Activated T-helper 2 cell treated with anti-CD3 and anti-CD28 coated beads, Interferon-gamma antibody, Interleukin-2, Interleukin-4, amounts not matched to agents 10 μg/mL and 5 μg/mL and 100 μg/mL, durations not matched to agents 14 hours and 24 hours and 36 hours (primary cell): ENCODE measurements at regions not wholly inside any gene's neighbourhood (a gene's known extent, or its start where the extent isn't known, plus 50 kb on each side); places are given as distances from the start of the nearest gene placed in this dataset.

Experiments
- DNase-seq: peaks from one replicate; pipeline ENCODE4 v3.0.0; 2021; ENCODE audit warnings: low spot score
- H3K27ac Mint-ChIP-seq: one replicate; pipeline ENCODE4 v1.8.0; 2021; ENCODE audit warnings: mixed read lengths
- H3K27me3 Mint-ChIP-seq: one replicate; pipeline ENCODE4 v1.8.0; 2021; ENCODE audit warnings: low read depth, mixed read lengths
- H3K36me3 Mint-ChIP-seq: one replicate; pipeline ENCODE4 v1.8.0; 2021; ENCODE audit warnings: low read depth, mixed read lengths
- H3K4me1 Mint-ChIP-seq: one replicate; pipeline ENCODE4 v1.8.0; 2021; ENCODE audit warnings: low read depth, mixed read lengths
- H3K4me3 Mint-ChIP-seq: one replicate; pipeline ENCODE4 v1.8.0; 2021; ENCODE audit warnings: low read depth, mild to moderate bottlenecking, moderate library complexity, mixed read lengths
- H3K9me3 Mint-ChIP-seq: one replicate; pipeline ENCODE4 v1.8.0; 2021; ENCODE audit warnings: mixed read lengths
- intact Hi-C: fragments of 100-400 bp; cut with micrococcal nuclease; formaldehyde crosslinking; loops from one replicate; pipeline ENCODE4 v1.15.1; 2023

DNA sequence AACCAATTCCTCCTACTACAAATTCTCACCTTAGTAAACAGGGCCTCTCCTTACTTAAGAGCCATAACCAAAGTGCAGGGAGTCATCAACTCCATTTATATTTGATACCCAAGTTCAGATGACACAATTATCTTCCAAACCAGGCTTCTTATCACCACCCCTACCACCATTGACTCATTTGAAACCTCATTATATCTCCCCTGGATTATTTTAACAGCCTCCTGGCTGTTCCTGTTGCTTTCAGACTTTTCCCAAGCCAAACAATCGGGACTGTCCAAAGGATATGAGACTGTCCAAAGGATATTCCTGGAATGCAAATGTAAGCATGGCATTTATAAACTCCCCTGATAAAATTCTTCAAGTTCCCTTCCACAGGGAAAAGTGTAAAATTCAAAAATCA is 394.3 kb downstream of the MAFB start:
- Mint-ChIP-seq H3K9me3 (no peaks in the 10 kb centered on the region), H3K36me3 (no peaks in the 10 kb centered on the region), H3K27ac (no peak overlapping the region), H3K27me3 (no peaks in the 10 kb centered on the region), H3K4me1 (no peaks in the 10 kb centered on the region), H3K4me3 (no peak overlapping the region)
- intact Hi-C loops, result no loop called here
- DNase-seq, result no peak

- no peaks in the 10 kb centered on the region for H3K4me1 Mint-ChIP-seq
- H3K27ac Mint-ChIP-seq, result no peak overlapping the region
- H3K4me3 Mint-ChIP-seq, result no peak overlapping the region
- intact Hi-C loops, result no loop called here
- no peaks in the 10 kb centered on the region for H3K9me3 Mint-ChIP-seq
- H3K27me3 Mint-ChIP-seq, result no peaks in the 10 kb centered on the region
- no peaks in the 10 kb centered on the region for H3K36me3 Mint-ChIP-seq
- no peak for DNase-seq
These were observed 394.9 kb downstream of the MAFB start for GRCh38 chr20:40294175-40294574.

- Mint-ChIP-seq H3K27me3 (no peaks in the 10 kb centered on the region), H3K4me1 (no peaks in the 10 kb centered on the region)
- intact Hi-C loops, result no loop called here
These were observed 395.3 kb downstream of the MAFB start for GRCh38 chr20:40293740-40294139.

GRCh38 chr20:40291493-40292135 is 397.4 kb downstream of the MAFB start:
- Mint-ChIP-seq H3K27me3 (no peaks in the 10 kb centered on the region), H3K4me3 (no peak overlapping the region), H3K36me3 (no peaks in the 10 kb centered on the region), H3K9me3 (no peaks in the 10 kb centered on the region), H3K27ac (no peak overlapping the region), H3K4me1 (no peaks in the 10 kb centered on the region)
- no peak for DNase-seq
- intact Hi-C loops, result no loop called here

More at GRCh38 chr20:40293740-40294139, 395.3 kb downstream of the MAFB start:
- DNase-seq, result no peak
- Mint-ChIP-seq H3K27ac (no peak overlapping the region), H3K4me3 (no peak overlapping the region), H3K36me3 (no peaks in the 10 kb centered on the region), H3K9me3 (no peaks in the 10 kb centered on the region)

GRCh38 chr20:40287683-40288082 is 401.4 kb downstream of the MAFB start:
- Mint-ChIP-seq H3K27me3 (no peaks in the 10 kb centered on the region), H3K27ac (no peak overlapping the region), H3K4me1 (no peaks in the 10 kb centered on the region), H3K4me3 (no peak overlapping the region), H3K36me3 (no peaks in the 10 kb centered on the region), H3K9me3 (no peaks in the 10 kb centered on the region)
- intact Hi-C loops, result no loop called here
- DNase-seq, result no peak

DNA sequence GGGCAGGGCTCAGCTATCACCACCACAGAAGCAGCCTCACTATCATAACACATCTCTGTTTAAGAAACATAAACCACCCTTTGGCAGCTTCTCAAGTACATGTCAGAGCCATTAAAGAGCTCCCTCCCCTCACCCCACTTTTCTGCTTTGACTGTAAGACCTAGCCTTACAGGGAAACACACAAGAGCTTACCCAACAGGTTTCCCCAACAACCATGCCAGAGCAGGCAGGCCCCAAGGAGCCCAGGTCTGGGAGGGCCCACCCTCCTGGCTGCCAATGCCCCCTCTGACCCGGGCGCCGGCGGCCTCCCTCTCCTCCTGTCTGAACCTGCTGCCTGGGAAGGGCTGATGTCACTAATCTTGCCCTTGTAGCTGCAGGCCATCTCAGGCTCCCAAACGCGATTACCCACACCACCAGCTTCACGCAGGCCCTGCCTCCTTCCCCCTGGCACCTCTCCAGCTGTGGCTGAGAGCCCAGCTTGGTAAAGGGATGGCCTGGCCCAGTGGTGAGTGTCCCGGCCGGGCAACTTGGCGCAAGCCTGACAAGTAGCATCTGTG is 402.0 kb downstream of the MAFB start:
- no peaks in the 10 kb centered on the region for H3K36me3 Mint-ChIP-seq
- intact Hi-C loops, result no loop called here
- H3K4me3 Mint-ChIP-seq, result no peak overlapping the region

DNA sequence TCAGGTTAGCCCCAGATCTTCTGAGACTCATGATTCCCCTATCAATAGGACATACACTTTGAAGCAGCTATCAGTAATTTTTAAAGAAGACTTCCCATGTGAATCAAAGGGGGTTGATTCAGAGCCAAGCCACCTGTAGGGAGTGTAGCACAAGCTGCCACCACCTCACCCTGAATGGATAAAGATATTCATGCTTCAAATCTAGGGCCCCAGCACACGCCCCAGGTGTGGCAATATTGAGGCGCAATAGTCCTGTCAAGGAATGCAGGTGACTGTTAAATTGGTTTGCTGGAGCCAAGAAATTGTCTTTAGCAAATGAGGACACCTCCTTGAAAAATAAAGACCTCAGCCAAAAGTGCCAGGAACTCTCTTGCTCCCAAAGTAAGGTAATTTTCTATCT is 404.4 kb downstream of the MAFB start:
- no peaks in the 10 kb centered on the region for H3K4me1 Mint-ChIP-seq
- H3K27ac Mint-ChIP-seq, result no peak overlapping the region
- no peaks in the 10 kb centered on the region for H3K36me3 Mint-ChIP-seq
- no peak overlapping the region for H3K4me3 Mint-ChIP-seq
- H3K9me3 Mint-ChIP-seq, result no peaks in the 10 kb centered on the region
- no peak for DNase-seq
- intact Hi-C loops, result no loop called here
- no peaks in the 10 kb centered on the region for H3K27me3 Mint-ChIP-seq

More for the DNA sequence above, 402.0 kb downstream of the MAFB start:
- Mint-ChIP-seq H3K4me1 (no peaks in the 10 kb centered on the region), H3K27me3 (no peaks in the 10 kb centered on the region), H3K27ac (no peak overlapping the region), H3K9me3 (no peaks in the 10 kb centered on the region)
- DNase-seq, result no peak

- Mint-ChIP-seq H3K4me1 (no peaks in the 10 kb centered on the region), H3K9me3 (no peaks in the 10 kb centered on the region), H3K36me3 (no peaks in the 10 kb centered on the region), H3K27ac (no peak overlapping the region), H3K27me3 (no peaks in the 10 kb centered on the region), H3K4me3 (no peak overlapping the region)
- no peak for DNase-seq
- intact Hi-C loops, result no loop called here
These were observed 405.3 kb downstream of the MAFB start for GRCh38 chr20:40283689-40284088.

- Mint-ChIP-seq H3K4me3 (no peak overlapping the region), H3K4me1 (no peaks in the 10 kb centered on the region), H3K36me3 (no peaks in the 10 kb centered on the region), H3K27ac (no peak overlapping the region), H3K9me3 (no peaks in the 10 kb centered on the region), H3K27me3 (no peaks in the 10 kb centered on the region)
- no peak for DNase-seq
- intact Hi-C loops, result no loop called here
These were observed 406.1 kb downstream of the MAFB start for GRCh38 chr20:40282941-40283340.

- Mint-ChIP-seq H3K4me3 (no peak overlapping the region), H3K36me3 (no peaks in the 10 kb centered on the region), H3K27ac (no peak overlapping the region), H3K4me1 (no peaks in the 10 kb centered on the region), H3K27me3 (no peaks in the 10 kb centered on the region), H3K9me3 (no peaks in the 10 kb centered on the region)
- no peak for DNase-seq
- intact Hi-C loops, result no loop called here
These were observed 406.5 kb downstream of the MAFB start for GRCh38 chr20:40282541-40282940.

DNA sequence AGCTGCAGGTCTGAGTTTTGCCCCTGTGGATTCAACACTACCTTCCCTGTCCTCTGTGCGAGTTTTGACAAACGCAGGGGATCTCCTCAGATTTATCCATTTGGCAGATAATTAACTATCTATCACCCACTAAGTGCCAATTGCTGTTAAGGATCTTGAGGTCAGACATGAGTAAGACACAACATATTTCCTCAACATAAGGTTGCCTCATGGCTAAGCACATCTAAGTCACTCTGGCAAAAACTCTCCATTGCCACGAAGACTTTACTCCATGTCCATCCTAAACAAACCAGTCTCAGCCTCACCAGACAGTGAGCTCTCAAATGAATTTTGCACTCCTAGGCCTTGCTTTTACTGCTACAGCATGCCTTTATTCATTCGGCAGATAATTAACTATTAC is 408.4 kb downstream of the MAFB start:
- intact Hi-C loops, result no loop called here
- no peaks in the 10 kb centered on the region for H3K9me3 Mint-ChIP-seq
- H3K36me3 Mint-ChIP-seq, result no peaks in the 10 kb centered on the region

DNA sequence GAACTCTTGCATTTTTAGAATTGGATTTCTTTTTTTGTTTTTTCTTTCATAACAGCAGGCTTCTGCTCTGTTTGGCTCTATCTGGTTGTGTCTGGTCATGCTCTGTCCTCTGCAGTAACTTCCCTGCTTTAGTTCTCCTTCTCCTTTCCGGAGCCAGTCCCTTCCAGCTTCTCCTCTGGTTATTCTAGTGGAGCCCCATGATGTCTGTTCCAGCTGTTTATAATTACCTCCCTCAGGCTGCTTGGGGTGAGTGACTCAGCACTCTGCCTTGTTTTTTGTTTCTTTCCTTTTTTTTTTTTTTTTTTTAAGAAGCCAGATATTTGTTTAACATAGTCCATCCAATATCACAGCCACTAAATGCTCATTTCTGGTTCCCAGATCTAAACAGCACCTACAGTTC is 409.6 kb downstream of the MAFB start:
- Mint-ChIP-seq H3K4me1 (no peaks in the 10 kb centered on the region), H3K4me3 (no peak overlapping the region), H3K27ac (no peak overlapping the region), H3K27me3 (no peaks in the 10 kb centered on the region), H3K9me3 (no peaks in the 10 kb centered on the region), H3K36me3 (no peaks in the 10 kb centered on the region)
- intact Hi-C loops, result no loop called here
- no peak for DNase-seq

More for the DNA sequence above, 408.4 kb downstream of the MAFB start:
- Mint-ChIP-seq H3K27ac (no peak overlapping the region), H3K4me1 (no peaks in the 10 kb centered on the region), H3K4me3 (no peak overlapping the region), H3K27me3 (no peaks in the 10 kb centered on the region)
- DNase-seq, result no peak

- Mint-ChIP-seq H3K4me3 (no peak overlapping the region), H3K27ac (no peak overlapping the region), H3K27me3 (no peaks in the 10 kb centered on the region), H3K36me3 (no peaks in the 10 kb centered on the region), H3K9me3 (no peaks in the 10 kb centered on the region), H3K4me1 (no peaks in the 10 kb centered on the region)
- intact Hi-C loops, result no loop called here
- DNase-seq, result no peak
These were observed 410.4 kb downstream of the MAFB start for GRCh38 chr20:40278673-40279072.

GRCh38 chr20:40276301-40276700 is 412.7 kb downstream of the MAFB start:
- H3K27me3 Mint-ChIP-seq, result no peaks in the 10 kb centered on the region
- no peak overlapping the region for H3K4me3 Mint-ChIP-seq
- intact Hi-C loops, result no loop called here
- no peaks in the 10 kb centered on the region for H3K9me3 Mint-ChIP-seq
- H3K4me1 Mint-ChIP-seq, result no peaks in the 10 kb centered on the region
- H3K27ac Mint-ChIP-seq, result no peak overlapping the region
- no peaks in the 10 kb centered on the region for H3K36me3 Mint-ChIP-seq
- DNase-seq, result no peak
